Panc1 (cell line): ENCODE measurements at regions not wholly inside any gene's neighbourhood (a gene's known extent, or its start where the extent isn't known, plus 50 kb on each side); places are given as distances from the start of the nearest gene placed in this dataset.
"Not testable (repeated sequence)": the region's sequence is repeated elsewhere in the genome, so short reads cannot be mapped to it uniquely, and the experiment has no call there.

Experiments used
- ATAC-seq: fragments of 200-7000 bp; cut with Tn5 transposase; 2 replicates; pipeline ENCODE4 v1.9.1; 2020; ENCODE audit warnings: mild to moderate bottlenecking, moderate library complexity
- BruUV-seq: library from RNA; stranded (reverse); fragments of 400-500 nt; replicated peaks from 2 replicates; lab custom pipeline; 2021; lab: Mats Ljungman, UMichigan
- CTCF ChIA-PET: fragments of 300-600 bp; sonication (Branson Sonifier 250); formaldehyde crosslinking; loops from one replicate; lab custom pipeline; 2022; ENCODE audit warnings: antibody characterized with exemption; lab: Charles Lee
- POLR2A ChIA-PET: fragments of 300-600 bp; sonication (Branson Sonifier 250); formaldehyde crosslinking; loops from one replicate; lab custom pipeline; 2022; ENCODE audit warnings: antibody characterized with exemption; lab: Charles Lee
- DNase-seq: peaks from one replicate; pipeline ENCODE4 v3.0.0-alpha.2; 2010; ENCODE audit warnings: low read depth, low spot score
- H3K27ac ChIP-seq: 2 replicates; pipeline ENCODE4 v1.5.1; 2011; ENCODE audit warnings: mild to moderate bottlenecking, low read length, inconsistent platforms
- H3K27me3 ChIP-seq: fragments of 200-500 bp; sonication (Bioruptor generic); 2 replicates; pipeline ENCODE4 v1.6.0; 2014; ENCODE audit warnings: low read length, inconsistent platforms; ENCODE audit not compliant: control insufficient read depth, insufficient read depth
- H3K36me3 ChIP-seq: fragments of 200-500 bp; sonication (Bioruptor generic); 2 replicates; pipeline ENCODE4 v1.5.1; 2014; ENCODE audit warnings: inconsistent platforms, mild to moderate bottlenecking, low read length, moderate library complexity; ENCODE audit not compliant: control insufficient read depth, insufficient read depth
- H3K4me1 ChIP-seq: 2 replicates; pipeline ENCODE4 v1.5.1; 2011; ENCODE audit warnings: inconsistent platforms, mild to moderate bottlenecking, low read length, moderate library complexity; ENCODE audit not compliant: control insufficient read depth, insufficient read depth
- H3K4me3 ChIP-seq, 2 experiments: 2 replicates each; pipeline ENCODE4 v1.5.1; 2011 to 2012; ENCODE audit warnings: low read depth in 2 of 2, low read length in 2 of 2, mild to moderate bottlenecking in 2 of 2, inconsistent platforms in 1 of 2, moderate library complexity in 1 of 2
- H3K9me3 ChIP-seq: fragments of 200-500 bp; sonication (Bioruptor generic); 2 replicates; pipeline ENCODE4 v1.5.1; 2014; ENCODE audit warnings: low read depth, mild to moderate bottlenecking, inconsistent platforms, low read length, moderate library complexity; ENCODE audit not compliant: control insufficient read depth, insufficient read depth
- CTCF ChIP-seq: fragments of 450-650 bp; IDR thresholded peaks from 2 replicates; pipeline ENCODE4 v1.5.1; 2017; ENCODE audit warnings: mild to moderate bottlenecking
- POLR2AphosphoS5 ChIP-seq: IDR thresholded peaks from 2 replicates; pipeline ENCODE4 v1.6.1; 2012; ENCODE audit warnings: mild to moderate bottlenecking, low read depth, low read length, moderate library complexity
- SIN3A ChIP-seq: IDR thresholded peaks from 2 replicates; pipeline ENCODE4 v1.6.1; 2012; ENCODE audit warnings: low read depth, mild to moderate bottlenecking, low read length, moderate library complexity, borderline replicate concordance; ENCODE audit not compliant: insufficient read depth
- TCF7L2 ChIP-seq: IDR thresholded peaks from 2 replicates; pipeline ENCODE4 v1.6.1; 2011; ENCODE audit warnings: mild to moderate bottlenecking, low read depth, low read length, inconsistent platforms
- in situ Hi-C: cut with HindIII; loops from 2 replicates; pipeline ENCODE4 v1.10.0; 2016; ENCODE audit warnings: low sequenced_read_pairs, low pct_unique_long_range_greater_than_20kb
- intact Hi-C: fragments of 100-400 bp; cut with micrococcal nuclease; formaldehyde crosslinking; loops from one replicate; pipeline ENCODE4 v1.10.0; 2022; ENCODE audit not compliant: unreplicated experiment

DNA sequence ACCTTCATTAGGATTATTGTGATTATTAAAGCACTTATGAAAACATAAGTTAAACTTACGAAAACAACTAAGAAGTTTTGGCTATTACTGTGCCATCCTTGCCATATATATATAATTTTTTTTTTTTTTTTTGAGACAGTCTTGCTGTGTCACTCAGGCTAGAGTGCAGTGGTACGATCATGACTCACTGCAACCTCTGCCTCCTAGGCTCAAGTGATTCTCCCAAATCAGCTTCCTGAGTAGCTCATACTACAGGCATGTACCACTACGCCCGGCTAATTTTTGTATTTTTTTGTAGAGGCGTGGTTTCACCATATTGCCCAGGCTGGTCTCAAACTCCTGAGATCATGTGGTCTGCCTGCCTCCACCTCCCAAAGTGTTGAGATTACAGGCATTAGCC lies 91.0 kb upstream of the GARIN1A start:
- intact Hi-C loops, BruUV-seq, H3K36me3 ChIP-seq, ATAC-seq, DNase-seq, CTCF ChIA-PET, H3K4me1 ChIP-seq, in situ Hi-C loops, H3K9me3 ChIP-seq, H3K27ac ChIP-seq, POLR2A ChIA-PET, H3K4me3 ChIP-seq, H3K27me3 ChIP-seq: not testable (repeated sequence)

GRCh38 chr7:128581825-128582561 lies 90.1 kb upstream of the GARIN1A start:
- H3K27ac ChIP-seq, H3K9me3 ChIP-seq, in situ Hi-C loops, ATAC-seq, H3K27me3 ChIP-seq, H3K36me3 ChIP-seq, intact Hi-C loops, POLR2A ChIA-PET, CTCF ChIA-PET, H3K4me3 ChIP-seq, H3K4me1 ChIP-seq, DNase-seq: not testable (repeated sequence)
- BruUV-seq, result TSS peak; percentile 6

GRCh38 chr7:128586715-128587114 lies 85.4 kb upstream of the GARIN1A start:
- intact Hi-C loops, ATAC-seq, H3K27me3 ChIP-seq, in situ Hi-C loops, DNase-seq, POLR2A ChIA-PET, H3K4me1 ChIP-seq, H3K27ac ChIP-seq, BruUV-seq, H3K9me3 ChIP-seq, CTCF ChIA-PET, H3K36me3 ChIP-seq, H3K4me3 ChIP-seq: not testable (repeated sequence)

- CTCF ChIA-PET, result no interaction called here
- H3K27ac ChIP-seq, result no peak overlapping the region
- in situ Hi-C loops, result no loop called here
Measured at GRCh38 chr7:128591705-128592104, 80.4 kb upstream of the GARIN1A start.

GRCh38 chr7:128592209-128592608 lies 79.9 kb upstream of the GARIN1A start:
- POLR2A ChIA-PET, H3K27ac ChIP-seq, DNase-seq, CTCF ChIA-PET, intact Hi-C loops, H3K4me1 ChIP-seq, BruUV-seq, H3K27me3 ChIP-seq, H3K4me3 ChIP-seq, H3K9me3 ChIP-seq, in situ Hi-C loops, ATAC-seq, H3K36me3 ChIP-seq: not testable (repeated sequence)

More at GRCh38 chr7:128591705-128592104, 80.4 kb upstream of the GARIN1A start:
- TF ChIP-seq POLR2AphosphoS5 (no peak), TCF7L2 (no peak), SIN3A (no peak), CTCF (no peak)
- no TSS peak for BruUV-seq
- no peaks in the 10 kb centered on the region for H3K27me3 ChIP-seq
- no peaks in the 10 kb centered on the region for H3K36me3 ChIP-seq
- H3K9me3 ChIP-seq, result no peaks in the 10 kb centered on the region
- ATAC-seq (no peak), DNase-seq (no peak)
- intact Hi-C loops, result no loop called here
- POLR2A ChIA-PET, result no interaction called here
- no peaks in the 10 kb centered on the region for H3K4me1 ChIP-seq
- no peak overlapping the region for H3K4me3 ChIP-seq

GRCh38 chr7:128594061-128594460 lies 78.0 kb upstream of the GARIN1A start:
- in situ Hi-C loops, intact Hi-C loops, BruUV-seq, CTCF ChIA-PET, H3K36me3 ChIP-seq, DNase-seq, H3K4me1 ChIP-seq, H3K9me3 ChIP-seq, H3K4me3 ChIP-seq, ATAC-seq, H3K27me3 ChIP-seq, POLR2A ChIA-PET, H3K27ac ChIP-seq: not testable (repeated sequence)
